MM.1S (cell line): ENCODE measurements at regions not wholly inside any gene's neighbourhood (a gene's known extent, or its start where the extent isn't known, plus 50 kb on each side); places are given as distances from the start of the nearest gene placed in this dataset.
"Not testable (repeated sequence)": the region's sequence is repeated elsewhere in the genome, so short reads cannot be mapped to it uniquely, and the experiment has no call there.

Experiments used
- CTCF ChIP-seq: fragments of 300-600 bp; sonication (generic); IDR thresholded peaks from 2 replicates; pipeline ENCODE4 v1.5.1; 2016; ENCODE audit warnings: antibody characterized with exemption, low read length, mixed read lengths
- EZH2 ChIP-seq: fragments of 300-600 bp; sonication (generic); optimal IDR thresholded peaks from 2 replicates; pipeline ENCODE3; 2017; ENCODE audit warnings: low read depth, mild to moderate bottlenecking, antibody characterized with exemption, low read length, mixed read lengths
- EZH2phosphoT487 ChIP-seq: fragments of 300-600 bp; sonication (generic); IDR thresholded peaks from 2 replicates; pipeline ENCODE4 v1.6.1; 2018; ENCODE audit warnings: antibody characterized with exemption, low read length

GRCh38 chr7:55742651-55743453, 119.7 kb downstream of the SEPTIN14 start:
- TF ChIP-seq EZH2phosphoT487, CTCF, EZH2: not testable (repeated sequence)
